ENCODE measurements at regions not wholly inside any gene's neighbourhood (a gene's known extent, or its start where the extent isn't known, plus 50 kb on each side); places are given as distances from the start of the nearest gene placed in this dataset.
"Not testable (repeated sequence)": the region's sequence is repeated elsewhere in the genome, so short reads cannot be mapped to it uniquely, and the experiment has no call there.

DNA sequence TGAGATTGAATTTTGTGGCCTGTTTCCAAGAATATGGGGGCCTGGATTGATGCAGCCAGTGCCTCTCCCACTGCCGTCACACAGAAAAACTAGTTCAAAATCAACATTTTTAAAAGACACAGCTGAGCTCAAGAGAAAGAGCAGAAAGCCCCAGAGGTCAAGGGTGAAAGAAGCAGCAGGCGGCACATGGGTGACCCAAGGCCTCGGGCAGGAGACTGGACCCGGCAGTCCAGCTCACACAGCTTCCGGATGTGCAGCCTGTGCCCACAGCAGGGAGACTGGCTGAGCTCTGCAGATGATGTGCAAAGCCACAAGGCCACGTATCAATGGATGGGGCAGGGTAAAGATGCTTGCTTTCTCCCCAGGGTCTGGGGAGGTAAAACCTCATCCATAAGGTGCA lies 50.4 kb upstream of the RNF32 start:
- DNase-seq = no peak

DNA sequence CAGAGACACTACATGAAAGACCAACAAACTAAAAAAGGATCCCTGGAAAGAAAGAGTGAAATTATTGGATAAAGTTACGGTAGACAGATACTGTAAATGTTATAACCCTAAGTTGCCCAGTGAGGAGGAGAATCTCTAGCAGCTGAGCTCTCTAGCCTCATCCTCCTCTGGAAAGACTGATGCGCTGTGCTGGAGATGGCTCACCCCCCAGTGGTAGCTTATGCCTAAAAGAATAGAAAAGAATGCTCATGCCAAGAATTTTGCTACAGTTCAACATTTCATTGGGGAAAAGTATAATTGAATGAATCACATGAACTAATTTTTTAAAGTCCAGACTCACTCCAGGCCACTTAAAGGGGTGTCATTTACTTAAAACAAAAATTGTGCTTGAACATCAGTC lies 50.8 kb upstream of the RNF32 start:
- DNase-seq = no peak

DNA sequence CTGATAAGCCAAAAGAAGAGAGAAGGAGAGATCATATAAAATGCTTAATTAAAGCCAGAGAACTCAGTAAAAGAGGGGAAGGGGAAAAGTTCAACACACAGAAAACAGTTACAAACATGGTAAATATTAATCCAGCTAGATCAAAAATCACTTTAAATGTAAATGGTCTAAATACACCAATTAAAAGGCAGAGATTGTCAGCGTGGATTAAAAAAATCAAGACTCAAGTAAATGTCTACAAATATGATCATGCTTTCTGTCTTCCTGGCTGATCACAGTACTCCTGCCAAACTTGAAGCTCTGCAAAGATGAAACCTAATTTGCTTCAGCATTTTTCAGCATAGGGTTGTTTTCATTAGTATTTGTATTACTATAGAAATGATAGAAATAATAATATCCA lies 54.6 kb upstream of the RNF32 start:
- DNase-seq = no peak

DNA sequence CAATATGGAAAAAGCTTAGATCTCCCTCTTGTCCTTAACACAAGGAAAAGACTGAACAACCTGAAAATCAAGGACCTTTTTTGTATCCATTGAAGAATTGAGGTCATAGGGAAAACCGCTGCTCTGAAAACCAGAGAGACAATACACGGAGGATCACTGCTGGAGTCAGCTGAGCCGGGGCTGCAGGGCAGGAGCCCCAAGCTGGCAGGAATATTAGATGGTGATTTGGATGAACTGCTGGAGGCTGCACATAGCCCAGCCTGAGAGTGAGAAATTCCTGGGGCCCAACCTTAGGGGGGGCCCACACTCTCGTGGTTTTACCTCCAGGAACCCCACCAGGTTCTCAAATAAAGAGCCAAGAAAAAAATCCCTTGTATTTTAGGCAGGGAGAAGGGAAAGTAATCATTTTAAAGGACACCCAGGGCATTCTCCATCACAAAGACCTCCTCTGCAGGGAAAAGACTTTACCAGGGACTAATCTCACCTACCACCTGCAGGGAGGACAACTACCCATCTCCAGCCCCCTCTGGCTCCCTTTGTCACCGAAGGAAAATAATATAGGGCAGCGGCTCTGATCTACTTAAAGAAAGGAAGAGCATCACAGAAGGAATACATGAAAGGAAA lies 55.4 kb upstream of the RNF32 start:
- DNase-seq = no peak

DNA sequence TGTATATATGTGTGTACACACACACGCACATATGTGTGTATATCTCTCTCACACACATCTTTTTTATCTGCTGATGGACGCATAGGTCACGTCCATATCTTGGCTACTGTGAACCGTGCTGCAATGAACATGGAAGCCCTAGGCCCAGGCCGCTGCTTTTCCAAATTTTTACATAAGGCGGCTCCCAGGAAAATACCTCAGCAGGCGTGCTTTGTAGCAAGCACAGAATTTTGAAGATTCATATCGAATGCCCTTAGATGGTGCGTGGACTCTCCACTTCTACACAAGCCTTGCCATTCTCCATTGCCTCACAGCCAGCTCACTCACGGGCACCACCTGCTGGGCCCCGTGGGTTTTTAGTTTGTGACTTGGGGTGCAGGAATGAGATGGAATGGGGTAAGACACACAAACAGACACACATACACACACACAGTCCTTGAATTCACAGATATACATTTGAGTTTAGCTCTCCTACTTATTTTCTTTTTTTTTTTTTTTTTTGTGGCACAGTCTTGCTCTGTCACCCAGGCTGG lies 57.9 kb upstream of the RNF32 start:
- no peak for DNase-seq

DNA sequence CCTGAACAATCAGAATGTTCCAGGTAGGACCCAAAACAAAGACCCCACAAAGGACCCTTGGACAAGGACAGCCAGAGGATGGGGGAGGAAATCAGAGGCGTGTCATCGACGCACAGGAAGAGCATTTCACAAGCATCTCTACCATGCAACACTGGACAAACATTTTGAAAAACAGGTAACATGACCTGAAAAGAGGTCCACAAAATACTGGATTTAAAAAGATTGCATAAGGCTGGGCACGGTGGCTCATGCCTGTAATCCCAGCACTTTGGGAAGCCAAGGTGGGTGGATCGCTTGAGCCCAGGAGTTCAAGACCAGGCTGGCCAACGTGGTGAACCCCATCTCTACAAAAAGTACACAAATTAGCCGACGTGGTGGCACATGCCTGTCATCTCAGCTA lies 60.5 kb upstream of the RNF32 start:
- DNase-seq = no peak

DNA sequence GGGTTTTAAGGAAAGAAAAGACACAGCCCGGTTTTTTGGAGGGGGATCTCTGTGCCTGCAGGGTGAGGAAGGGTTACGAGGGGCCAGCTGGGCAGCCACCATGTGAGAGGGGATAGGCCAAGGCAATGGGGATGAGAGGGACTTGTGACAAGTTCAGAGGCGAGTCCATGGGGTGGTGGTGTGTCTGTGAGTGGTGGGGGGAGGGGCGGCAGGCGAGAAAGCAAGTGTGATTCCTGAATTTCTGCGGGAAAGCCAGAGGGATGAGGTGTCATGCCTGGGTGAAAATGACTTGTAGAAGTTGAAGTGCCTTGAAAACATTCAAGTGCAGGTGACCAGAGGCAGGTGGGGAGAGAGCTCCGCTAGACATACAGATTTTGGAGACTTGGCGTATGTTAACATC lies 61.0 kb upstream of the RNF32 start:
- DNase-seq = no peak

DNA sequence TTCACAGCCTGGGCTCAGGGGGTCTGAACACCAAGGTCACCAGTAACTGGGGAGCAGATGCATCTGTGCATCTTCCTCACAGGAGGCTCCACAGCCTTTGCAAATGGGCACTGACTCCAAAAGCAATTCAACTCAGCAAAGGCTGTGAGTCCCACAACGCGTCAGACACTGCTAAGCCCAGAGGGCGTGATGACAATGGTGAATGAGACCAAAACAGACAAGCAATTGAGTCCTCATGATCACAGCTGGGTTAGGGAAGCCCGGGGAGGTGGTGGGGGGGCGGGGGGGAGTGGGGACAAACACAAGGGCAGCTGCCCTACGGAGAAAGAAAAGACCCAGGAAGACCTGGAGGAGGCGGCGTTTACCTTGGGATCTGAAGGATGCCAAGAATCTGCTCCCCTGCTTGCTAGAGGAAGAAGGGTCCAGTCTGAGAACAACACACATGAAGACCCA lies 61.6 kb upstream of the RNF32 start:
- no peak for DNase-seq

DNA sequence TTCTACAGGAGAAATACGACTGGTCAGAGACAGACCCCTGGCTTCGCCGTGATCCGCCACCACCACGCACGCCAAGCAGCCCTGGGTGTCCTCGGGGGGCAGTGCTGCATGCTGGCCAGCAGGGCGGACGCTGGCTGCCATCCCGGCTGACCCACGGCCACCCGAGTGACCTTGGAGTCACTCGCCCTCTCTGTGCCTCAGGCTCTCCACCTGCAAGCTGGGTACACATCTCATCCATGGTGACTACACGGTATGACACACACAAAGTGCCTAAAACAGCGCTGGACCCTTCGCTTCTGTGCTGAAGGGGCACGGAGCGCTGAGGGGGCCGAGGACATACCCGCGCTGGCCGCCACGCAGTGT lies 62.0 kb upstream of the RNF32 start:
- DNase-seq = no peak

DNA sequence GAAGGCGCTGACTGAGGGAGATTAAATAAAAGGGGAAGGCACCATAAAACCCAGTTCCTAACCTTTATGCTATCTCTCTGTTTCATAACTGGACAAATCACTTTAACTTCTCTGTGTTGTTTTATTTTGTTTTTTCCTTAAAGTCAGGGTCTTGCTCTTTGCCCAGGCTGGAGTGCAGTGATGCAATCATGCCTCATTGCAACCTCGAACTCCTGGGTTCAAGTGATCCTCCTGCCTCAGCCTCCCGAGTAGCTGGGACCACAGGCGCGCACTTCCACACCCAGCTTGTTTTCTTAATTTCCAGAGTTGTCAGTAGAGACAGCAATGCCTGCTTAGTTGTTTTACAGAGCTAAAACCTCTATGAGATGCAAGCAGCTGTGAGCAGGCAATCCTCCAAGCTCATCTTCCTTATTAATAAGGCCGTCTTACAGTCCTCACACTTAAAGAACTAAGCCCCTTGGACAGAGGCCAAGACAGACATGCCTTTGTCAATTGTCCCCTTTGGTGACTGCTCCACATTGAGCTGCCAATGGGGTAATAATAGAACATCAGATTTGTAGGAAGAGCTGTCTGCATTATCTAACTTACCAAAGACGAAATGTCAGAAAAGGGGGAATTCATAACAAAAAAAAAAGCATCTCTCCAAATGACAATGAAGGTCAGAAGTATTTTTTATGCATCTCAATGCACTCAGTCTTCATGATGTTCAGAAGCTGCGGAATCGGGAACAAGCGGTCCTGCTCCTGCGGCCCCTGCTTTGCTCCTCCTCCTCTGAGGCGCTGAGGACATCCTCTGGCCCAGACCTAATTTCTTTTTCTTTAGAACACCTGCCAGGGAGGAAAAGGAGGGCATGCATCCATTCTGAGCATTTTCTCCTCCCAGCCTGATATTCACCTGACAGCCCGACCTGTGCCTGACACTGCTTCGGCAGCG lies 62.7 kb upstream of the RNF32 start:
- no peak for DNase-seq

DNA sequence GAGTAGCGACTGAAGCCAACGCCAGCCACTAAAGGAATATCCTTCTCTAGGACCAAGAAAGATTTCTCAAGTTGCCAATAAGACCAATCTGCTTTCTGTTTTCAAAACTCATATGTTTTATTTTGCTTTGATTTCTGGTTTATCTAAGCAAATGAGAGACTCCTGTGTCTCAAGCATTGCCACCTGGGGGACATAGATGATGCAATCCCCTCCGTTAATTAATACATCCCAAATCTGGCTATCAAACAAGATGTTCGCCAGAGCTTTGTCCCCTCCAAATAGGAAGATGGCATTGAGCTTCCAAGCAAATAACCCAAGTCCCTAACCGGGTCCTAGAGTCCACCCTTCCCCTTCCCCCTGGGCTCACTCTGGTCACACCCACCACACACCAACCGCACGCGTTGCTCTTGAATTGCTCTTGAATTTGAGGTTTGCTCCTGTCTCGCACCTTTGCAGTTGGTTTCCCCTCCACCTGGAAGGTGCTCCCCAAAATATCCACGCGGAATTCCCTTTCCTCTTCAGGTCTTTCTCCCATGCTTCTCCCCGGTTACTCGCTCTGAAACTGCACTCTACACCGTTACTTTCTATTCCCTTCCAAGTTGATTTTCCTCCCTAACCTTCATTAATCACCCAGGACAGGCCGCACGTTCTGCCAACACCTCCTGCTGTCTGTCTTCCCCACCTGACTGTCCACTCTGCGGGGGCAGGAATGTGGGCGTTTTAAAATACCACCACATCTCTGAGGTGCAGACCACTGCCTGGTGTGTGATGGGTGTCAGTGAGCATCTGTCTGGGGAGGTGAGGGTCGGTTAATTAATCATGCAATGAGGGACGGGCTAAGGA lies 64.1 kb upstream of the RNF32 start:
- DNase-seq = no peak

DNA sequence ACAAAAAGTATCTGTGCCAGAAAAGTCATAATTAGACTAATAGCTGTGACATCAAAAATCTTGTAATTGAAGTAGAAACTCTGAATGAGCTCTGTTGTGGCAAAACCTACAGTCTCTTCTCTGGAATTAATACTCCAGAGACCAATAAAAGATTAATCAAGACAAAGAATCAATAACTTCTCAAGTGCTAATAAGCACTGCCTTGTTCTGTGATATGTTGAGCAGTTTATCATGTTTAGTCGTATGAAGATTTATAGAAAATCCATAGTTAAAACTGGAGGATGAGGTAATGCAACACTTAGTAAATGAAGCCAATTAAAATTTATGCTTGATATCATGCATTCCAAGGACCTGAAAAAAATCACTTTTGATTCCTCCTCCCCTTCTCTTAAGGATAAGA lies 72.3 kb upstream of the RNF32 start:
- DNase-seq = no peak

DNA sequence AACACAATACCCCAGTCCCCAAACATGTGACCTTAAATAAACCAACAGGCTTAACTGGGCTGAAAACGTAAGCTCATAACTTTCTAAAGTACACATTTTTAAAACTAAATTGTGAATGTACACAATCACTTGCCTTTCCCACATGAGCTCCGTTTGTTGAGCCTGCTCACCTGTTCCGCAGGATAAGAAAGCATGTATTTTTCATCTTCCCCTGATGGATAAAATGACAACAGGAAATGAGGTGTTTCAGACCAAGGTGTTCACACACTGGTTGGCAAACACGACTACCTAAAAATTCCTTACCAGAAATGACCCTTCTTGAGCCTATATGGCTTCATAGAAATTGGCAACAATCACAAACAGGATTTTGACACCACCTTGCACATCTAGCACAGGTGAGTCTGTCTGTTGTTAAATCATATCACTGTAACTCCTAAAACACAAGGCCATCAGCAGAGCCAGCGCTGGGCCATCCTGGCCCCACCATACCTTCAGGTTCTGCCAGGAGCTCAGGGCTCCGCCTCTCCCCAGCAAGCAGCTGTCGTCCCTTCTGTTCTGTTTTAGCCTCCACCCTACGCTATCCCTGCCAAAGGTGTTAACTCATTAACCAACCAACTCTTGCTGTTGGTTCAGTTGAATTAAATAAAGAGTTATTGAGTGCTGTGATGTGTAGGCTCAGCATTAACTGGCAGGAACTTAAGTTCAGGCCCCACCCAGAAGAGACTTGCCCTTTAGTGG lies 73.6 kb upstream of the RNF32 start:
- DNase-seq = no peak

DNA sequence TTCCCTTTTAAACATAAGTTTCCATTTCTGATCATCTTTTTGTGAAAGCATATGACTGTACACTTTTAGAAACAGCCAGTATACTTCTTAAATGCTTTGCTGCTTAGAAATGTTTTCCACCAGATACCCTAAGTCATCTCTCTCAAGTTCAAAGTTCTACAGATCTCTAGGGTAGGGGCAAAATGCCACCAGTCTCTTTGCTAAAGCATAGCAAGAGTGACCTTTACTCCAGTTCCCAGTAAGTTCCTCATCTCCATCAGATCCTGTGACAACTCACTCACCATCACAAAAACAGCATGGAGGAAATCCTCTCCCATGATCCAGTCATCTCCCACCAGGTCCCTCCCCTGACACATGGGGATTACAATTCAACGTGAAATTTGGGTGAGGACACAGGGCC lies 75.6 kb upstream of the RNF32 start:
- DNase-seq = not testable (repeated sequence)

DNA sequence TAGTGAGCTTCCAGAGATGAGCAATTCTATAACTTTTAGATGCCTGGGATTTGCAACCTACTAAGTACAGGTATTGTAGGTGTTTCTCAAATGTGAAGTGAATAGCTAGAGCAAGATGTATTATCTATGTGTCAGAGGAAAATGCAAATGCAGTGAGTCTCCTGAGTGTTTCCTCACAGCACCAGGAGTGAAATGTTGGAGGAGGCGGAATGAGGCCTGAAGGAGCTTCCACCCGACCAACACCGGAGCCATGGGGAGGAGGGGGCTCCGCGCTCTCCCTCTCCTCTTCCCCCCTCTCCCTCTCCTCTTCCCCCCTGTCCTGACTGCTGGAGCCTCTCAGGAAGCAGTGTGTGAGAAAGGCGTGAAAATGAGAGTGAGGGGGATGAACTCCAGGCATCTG lies 79.9 kb upstream of the RNF32 start:
- DNase-seq = no peak

DNA sequence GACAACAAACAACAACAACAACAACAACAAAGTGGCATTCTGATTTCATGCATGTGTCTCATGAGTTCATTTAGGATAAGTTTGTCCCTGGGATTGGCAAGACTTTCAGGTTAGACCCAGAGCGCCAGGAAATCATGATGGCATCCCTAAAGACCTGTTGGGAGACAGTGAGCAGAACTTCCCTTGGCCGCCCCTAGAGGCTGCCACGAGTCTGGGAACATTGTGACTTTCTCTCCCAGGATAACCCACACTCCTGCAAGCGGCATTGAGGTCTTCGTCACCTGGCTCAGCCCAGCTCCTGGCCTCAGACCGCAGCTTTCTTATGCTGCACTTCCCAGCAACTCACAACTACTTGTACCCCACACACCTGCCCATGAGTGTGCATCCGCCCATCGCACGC lies 80.5 kb upstream of the RNF32 start:
- DNase-seq = no peak

DNA sequence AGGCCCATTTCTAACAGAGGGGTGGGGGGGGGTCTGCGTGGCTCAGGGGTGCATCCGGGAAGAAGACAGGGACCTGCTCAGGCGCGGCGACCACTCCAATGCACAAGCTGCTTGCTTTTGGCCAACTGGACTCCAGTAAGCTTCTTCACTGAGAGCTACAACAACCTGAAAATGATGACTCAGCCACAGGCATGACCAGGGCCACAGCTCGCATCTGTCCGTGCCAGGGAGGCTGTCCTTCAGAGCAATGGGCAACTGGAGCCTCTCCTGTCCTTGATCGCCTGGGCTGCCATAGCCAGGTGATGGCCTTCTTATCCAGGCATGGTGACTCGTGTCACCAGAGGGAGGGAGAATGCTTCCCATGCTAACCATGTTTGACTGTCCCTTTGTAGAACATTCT lies 81.6 kb upstream of the RNF32 start:
- DNase-seq = no peak

DNA sequence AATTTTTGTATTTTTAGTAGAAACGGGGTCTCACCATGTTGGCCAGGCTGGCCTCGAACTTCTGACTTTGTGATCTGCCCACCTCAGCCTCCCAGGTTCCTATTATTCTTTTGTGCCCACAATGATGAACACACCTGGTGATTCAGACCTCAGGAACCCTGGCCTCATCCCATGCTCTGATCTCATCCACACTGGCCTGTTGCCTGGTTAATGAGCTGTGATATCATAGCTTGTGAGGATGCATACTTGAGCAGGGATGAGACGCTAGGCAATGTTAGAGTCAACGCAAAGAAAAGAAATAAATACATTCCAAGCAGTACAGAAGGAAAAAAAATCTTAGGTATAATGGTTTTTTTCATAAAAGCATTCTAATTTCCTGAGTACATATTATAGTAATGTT lies 82.4 kb upstream of the RNF32 start:
- DNase-seq = no peak

DNA sequence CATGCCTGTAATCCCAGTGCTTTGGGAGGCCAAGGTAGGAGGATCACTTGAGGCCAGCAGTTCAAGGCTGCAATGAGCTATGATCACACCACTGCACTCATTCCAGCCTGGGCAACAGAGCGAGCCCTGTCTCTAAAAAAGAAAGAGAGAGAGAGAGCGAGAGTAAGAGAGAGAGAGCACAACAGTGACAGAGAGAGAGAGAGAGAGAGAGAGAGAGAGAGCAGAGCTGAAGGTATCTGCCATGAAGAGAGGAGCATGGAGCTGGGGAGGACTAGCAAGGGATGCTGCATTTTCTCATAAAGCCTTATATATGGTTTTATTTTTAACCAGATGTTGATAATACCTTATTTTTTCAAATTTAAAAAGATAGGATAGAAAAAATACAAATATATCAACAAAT lies 84.5 kb upstream of the RNF32 start:
- no peak for DNase-seq

DNA sequence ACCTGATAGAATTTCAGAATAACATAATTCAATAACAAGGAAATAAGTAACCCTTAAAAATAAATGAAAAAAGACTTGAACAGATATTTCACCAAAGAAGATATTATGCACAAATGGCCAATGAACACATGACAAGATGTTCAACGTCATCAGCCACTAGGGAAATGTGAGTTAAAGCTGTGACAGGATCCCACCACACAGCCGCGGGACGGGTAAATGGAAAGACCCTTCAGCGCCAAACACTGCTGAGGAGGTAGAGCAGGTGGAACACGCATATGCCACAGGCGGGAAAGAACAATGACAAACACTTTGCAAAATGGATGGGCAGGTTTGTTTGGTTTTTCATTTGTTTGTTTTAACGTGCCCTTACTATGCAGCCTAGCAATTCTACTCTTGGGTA lies 86.1 kb upstream of the RNF32 start:
- DNase-seq = no peak

DNA sequence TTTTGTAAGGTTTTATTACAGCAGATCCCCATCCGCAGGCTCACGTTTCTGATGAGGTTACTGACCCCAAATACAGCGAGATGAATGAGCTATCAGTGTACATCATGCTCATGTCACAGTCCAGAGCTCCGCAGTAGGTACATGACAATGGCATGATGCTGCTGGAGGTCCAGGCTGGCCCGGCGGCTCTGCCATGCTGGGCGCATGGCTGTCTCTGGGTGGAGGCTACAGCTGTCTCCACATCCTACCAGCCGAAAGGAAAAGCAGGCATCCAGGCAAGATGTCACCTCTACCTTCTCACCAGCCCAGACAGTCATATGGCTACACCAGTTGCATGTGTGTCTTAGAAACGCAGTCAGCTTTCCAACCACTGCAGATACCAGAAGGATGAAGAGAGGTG lies 90.9 kb upstream of the RNF32 start:
- DNase-seq = no peak

DNA sequence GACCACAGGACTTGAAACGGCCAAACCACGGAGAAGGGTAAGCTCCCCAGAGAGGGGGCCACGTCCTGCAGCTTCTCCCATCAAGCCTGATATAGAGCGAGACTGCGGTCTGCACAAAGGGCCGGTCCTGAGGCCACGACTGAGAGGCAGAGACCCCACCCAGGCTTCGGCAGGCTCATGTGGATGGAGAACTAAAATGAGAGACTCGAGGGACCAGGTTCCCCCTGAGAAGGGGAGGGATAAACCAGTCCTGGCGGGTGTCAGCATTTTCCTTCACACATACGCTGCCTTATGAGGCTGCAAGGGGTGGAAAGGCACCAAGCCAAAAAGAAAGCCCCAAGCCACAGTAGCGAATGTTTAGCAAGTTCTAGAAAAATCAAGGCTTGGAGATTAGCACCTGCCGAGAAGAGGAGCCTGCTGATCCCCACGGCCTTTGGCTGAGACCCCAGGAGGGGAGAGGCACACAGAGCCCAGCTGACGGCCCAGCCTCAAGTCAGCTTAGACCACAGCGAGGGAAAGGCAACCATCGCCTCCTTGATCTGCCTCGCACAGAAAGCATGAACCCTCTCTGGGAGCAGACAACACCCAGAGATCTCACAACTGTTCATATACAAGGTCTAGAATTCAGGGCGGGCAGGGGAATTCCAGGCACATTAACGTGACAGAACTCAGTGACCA lies 92.6 kb upstream of the RNF32 start:
- no peak for DNase-seq

Data from activated CD4-positive, alpha-beta T cell treated with anti-CD3 and anti-CD28 coated beads, Interleukin-2, amount 50 U/mL, for 16 hours (primary cell).